Gastroesophageal sphincter (tissue), 3 donors: ENCODE measurements at regions not wholly inside any gene's neighbourhood (a gene's known extent, or its start where the extent isn't known, plus 50 kb on each side); places are given as distances from the start of the nearest gene placed in this dataset.

Experiments used
- CTCF ChIP-seq, 4 experiments: fragments of 200-600 bp in 2 of 4; fragments of 450-650 bp in 2 of 4; sonication (generic) in 1 of 4; IDR thresholded peaks; one replicate each; pipeline ENCODE4 v1.5.1; 2017 to 2019; ENCODE audit warnings: antibody characterized with exemption in 4 of 4, mild to moderate bottlenecking in 2 of 4, moderate library complexity in 2 of 4
- EP300 ChIP-seq: sonication (generic); formaldehyde crosslinking; IDR thresholded peaks from one replicate; pipeline ENCODE4 v1.6.1; 2017; ENCODE audit warnings: antibody characterized with exemption, mild to moderate bottlenecking
- POLR2A ChIP-seq, 2 donors: fragments of 450-650 bp; IDR thresholded peaks; one replicate each; pipeline ENCODE4 v1.6.1; 2017; ENCODE audit warnings: antibody characterized with exemption in 2 of 2, mild to moderate bottlenecking in 2 of 2, moderate library complexity in 1 of 2

GRCh38 chr2:76283350-76283749 is 572.6 kb upstream of the GCFC2 start:
- TF ChIP-seq POLR2A (IDR thresholded peaks at IDR 0.05), result no peak
- TF ChIP-seq CTCF (IDR thresholded peaks at IDR 0.05), result no peak
- TF ChIP-seq EP300, result no peak
